K562 (cell line): ENCODE measurements at regions not wholly inside any gene's neighbourhood (a gene's known extent, or its start where the extent isn't known, plus 50 kb on each side); places are given as distances from the start of the nearest gene placed in this dataset.

Source experiments
- CHD2 ChIP-seq: IDR thresholded peaks from 2 replicates; pipeline ENCODE4 v1.6.1; 2011; ENCODE audit warnings: low read depth, low read length
- CREB3 ChIP-seq: fragments of 450-650 bp; conservative IDR thresholded peaks from 2 replicates; pipeline ENCODE4 v1.6.1; 2016; ENCODE audit warnings: missing genetic modification characterization, low read depth, mild to moderate bottlenecking, missing compliant biosample characterization, moderate library complexity
- E2F3 ChIP-seq: fragments of 250-450 bp; sonication (Bioruptor Pico); IDR thresholded peaks from 2 replicates; pipeline ENCODE4 v1.4.0; 2020; ENCODE audit warnings: mild to moderate bottlenecking
- E4F1 ChIP-seq: fragments of 250-450 bp; sonication (Bioruptor Pico); IDR thresholded peaks from 2 replicates; pipeline ENCODE4 v1.5.0; 2021; ENCODE audit warnings: mild to moderate bottlenecking, borderline replicate concordance
- ELF4 ChIP-seq: fragments of 450-650 bp; formaldehyde crosslinking; IDR thresholded peaks from 2 replicates; pipeline ENCODE4 v1.4.0; 2022; ENCODE audit warnings: missing genetic modification characterization
- GTF2F1 ChIP-seq: IDR thresholded peaks from 2 replicates; pipeline ENCODE4 v1.6.1; 2011; ENCODE audit warnings: low read depth, low read length, improper control_type of control experiment
- HES1 ChIP-seq: fragments of 450-650 bp; IDR thresholded peaks from 2 replicates; pipeline ENCODE4 v1.6.1; 2016; ENCODE audit warnings: low read depth, mild to moderate bottlenecking, moderate library complexity
- MLX ChIP-seq, 2 experiments: fragments of 450-650 bp in 1 of 2; sonication (generic) in 1 of 2; formaldehyde crosslinking; conservative IDR thresholded peaks; 2 replicates each; pipeline versions ENCODE4 v1.4.0 to v1.8.1; 2020 to 2022; ENCODE audit warnings: mild to moderate bottlenecking in 1 of 2, missing genetic modification reagents in 1 of 2
- NCOR1 ChIP-seq: fragments of 450-650 bp; IDR thresholded peaks from 2 replicates; pipeline ENCODE4 v1.6.1; 2016; ENCODE audit warnings: mild to moderate bottlenecking, moderate library complexity
- PATZ1 ChIP-seq: fragments of 250-450 bp; sonication (Bioruptor Pico); IDR thresholded peaks from 2 replicates; pipeline ENCODE4 v1.5.0; 2020; ENCODE audit warnings: mild to moderate bottlenecking, borderline replicate concordance
- PCBP2 ChIP-seq: fragments of 200-400 bp; formaldehyde crosslinking; IDR thresholded peaks from 2 replicates; pipeline ENCODE4 v1.6.1; 2018; ENCODE audit warnings: low read length, low read depth, mild to moderate bottlenecking, moderate library complexity; ENCODE audit not compliant: poor library complexity, severe bottlenecking
- SMARCE1 ChIP-seq: fragments of 450-650 bp; IDR thresholded peaks from 2 replicates; pipeline ENCODE4 v1.7.1; 2016; ENCODE audit warnings: mild to moderate bottlenecking
- SOX6 ChIP-seq: fragments of 450-650 bp; IDR thresholded peaks from 2 replicates; pipeline ENCODE4 v1.6.1; 2014; ENCODE audit warnings: mild to moderate bottlenecking
- TBL1XR1 ChIP-seq, 2 experiments: IDR thresholded peaks; 2 replicates each; pipeline ENCODE4 v1.6.1; 2012; ENCODE audit warnings: improper control_type of control experiment in 2 of 2, low read length in 2 of 2, mild to moderate bottlenecking in 1 of 2
- TCF7 ChIP-seq: sonication (generic); IDR thresholded peaks from 2 replicates; pipeline ENCODE4 v1.6.1; 2016; ENCODE audit warnings: antibody characterized with exemption, borderline replicate concordance
- TCF7L2 ChIP-seq: fragments of 150-350 bp; IDR thresholded peaks from 2 replicates; pipeline ENCODE4 v1.6.1; 2016; ENCODE audit warnings: low read depth, mild to moderate bottlenecking, low read length, moderate library complexity

GRCh38 chr18:1513519-1513918 lies 608.8 kb downstream of the ADCYAP1 start (continued):
- no peak for TF ChIP-seq ELF4 (CRISPR knock-in tag)
- no peak for TF ChIP-seq TCF7
- no peak for TF ChIP-seq CREB3 (tag)
- peak; percentile 94 for TF ChIP-seq SMARCE1
- no peak for TF ChIP-seq HES1
- no peak for TF ChIP-seq TCF7L2
- peak; percentile 30; the same call in 1 of the 2 replicates for TF ChIP-seq SOX6
- no peak for TF ChIP-seq PATZ1 (CRISPR knock-in tag)
- TF ChIP-seq PCBP2, result no peak
- TF ChIP-seq CHD2, result no peak
- no peak for TF ChIP-seq E4F1 (CRISPR knock-in tag)
- no peak for TF ChIP-seq NCOR1
- no peak for TF ChIP-seq MLX (CRISPR knock-in tag; conservative IDR thresholded peaks at IDR 0.05)
- no peak for TF ChIP-seq E2F3 (CRISPR knock-in tag)
- no peak; a peak in 1 of 4 replicates for TF ChIP-seq TBL1XR1 (IDR thresholded peaks at IDR 0.05; ENCODE audit: low read length in 2 of 2)
- TF ChIP-seq GTF2F1, result no peak
